ENCODE measurements at regions not wholly inside any gene's neighbourhood (a gene's known extent, or its start where the extent isn't known, plus 50 kb on each side); places are given as distances from the start of the nearest gene placed in this dataset.

DNA sequence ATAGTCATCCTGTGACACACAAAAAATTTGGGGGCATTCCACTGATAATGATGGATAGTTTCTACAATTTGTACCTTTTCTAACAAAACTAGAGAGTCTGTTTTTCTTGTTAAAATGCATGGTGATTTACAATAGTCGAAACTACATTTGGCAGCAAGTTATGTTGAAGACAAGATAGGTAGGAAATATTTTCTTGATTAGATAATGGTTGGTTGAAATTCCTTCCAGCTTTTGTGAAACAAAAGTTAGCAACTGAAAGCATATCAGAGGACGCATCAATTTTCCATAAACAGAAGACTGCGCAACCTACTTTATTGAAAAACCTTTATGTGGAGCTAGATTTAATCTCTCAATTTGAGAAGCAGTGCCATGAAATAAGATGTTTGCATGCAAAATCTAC lies 155.8 kb upstream of the GLI3 start:
- TF ChIP-seq PAX5 (IDR thresholded peaks at IDR 0.05; ENCODE audit: insufficient read depth, low read length, severe bottlenecking) (no peak), POLR2AphosphoS5 (IDR thresholded peaks at IDR 0.05; ENCODE audit: low read depth, low read length) (no peak), POLR2A (IDR thresholded peaks at IDR 0.05; ENCODE audit: low read depth, low read length) (no peak), TAF1 (IDR thresholded peaks at IDR 0.05; ENCODE audit: low read depth, low read length) (no peak)
